DOHH2 (cell line): ENCODE measurements at regions not wholly inside any gene's neighbourhood (a gene's known extent, or its start where the extent isn't known, plus 50 kb on each side); places are given as distances from the start of the nearest gene placed in this dataset.

Source experiments
- EZH2phosphoT487 ChIP-seq: fragments of 200-600 bp; sonication (generic); IDR thresholded peaks from 2 replicates; pipeline ENCODE4 v1.6.1; 2017; ENCODE audit warnings: borderline replicate concordance, mild to moderate bottlenecking, antibody characterized with exemption, low read length, moderate library complexity, mixed read lengths
- TF ChIP-seq, protein P1 (sequence below): fragments of 200-600 bp; sonication (generic); IDR thresholded peaks from one replicate; pipeline ENCODE4 v1.5.1; 2014; ENCODE audit warnings: antibody characterized with exemption, mild to moderate bottlenecking, low read depth, low read length; ENCODE audit not compliant: poor library complexity, severe bottlenecking

DNA sequence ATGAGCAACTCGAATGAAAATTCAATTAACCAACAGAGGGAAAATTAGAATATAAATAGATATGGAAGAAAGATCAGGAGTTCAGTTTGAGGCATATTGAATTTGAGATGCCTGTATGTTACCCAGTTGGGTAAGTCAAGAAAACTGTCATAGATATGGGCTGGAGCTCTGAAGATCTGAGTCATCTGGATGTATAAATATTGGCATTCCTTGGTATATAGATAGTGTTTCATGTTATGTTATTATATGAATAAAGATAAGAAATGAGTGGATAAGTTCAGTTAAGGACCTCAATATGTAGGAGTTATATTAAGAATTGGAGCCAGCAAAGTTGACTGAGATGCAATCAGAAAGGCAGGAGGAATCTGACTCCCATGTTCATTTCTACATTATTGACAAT is 543.6 kb upstream of the SMIM31 start:
- TF ChIP-seq, protein P1, sequence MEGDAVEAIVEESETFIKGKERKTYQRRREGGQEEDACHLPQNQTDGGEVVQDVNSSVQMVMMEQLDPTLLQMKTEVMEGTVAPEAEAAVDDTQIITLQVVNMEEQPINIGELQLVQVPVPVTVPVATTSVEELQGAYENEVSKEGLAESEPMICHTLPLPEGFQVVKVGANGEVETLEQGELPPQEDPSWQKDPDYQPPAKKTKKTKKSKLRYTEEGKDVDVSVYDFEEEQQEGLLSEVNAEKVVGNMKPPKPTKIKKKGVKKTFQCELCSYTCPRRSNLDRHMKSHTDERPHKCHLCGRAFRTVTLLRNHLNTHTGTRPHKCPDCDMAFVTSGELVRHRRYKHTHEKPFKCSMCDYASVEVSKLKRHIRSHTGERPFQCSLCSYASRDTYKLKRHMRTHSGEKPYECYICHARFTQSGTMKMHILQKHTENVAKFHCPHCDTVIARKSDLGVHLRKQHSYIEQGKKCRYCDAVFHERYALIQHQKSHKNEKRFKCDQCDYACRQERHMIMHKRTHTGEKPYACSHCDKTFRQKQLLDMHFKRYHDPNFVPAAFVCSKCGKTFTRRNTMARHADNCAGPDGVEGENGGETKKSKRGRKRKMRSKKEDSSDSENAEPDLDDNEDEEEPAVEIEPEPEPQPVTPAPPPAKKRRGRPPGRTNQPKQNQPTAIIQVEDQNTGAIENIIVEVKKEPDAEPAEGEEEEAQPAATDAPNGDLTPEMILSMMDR: no peak
- TF ChIP-seq EZH2phosphoT487: no peak
